HG02763 (cell line): ENCODE measurements at regions not wholly inside any gene's neighbourhood (a gene's known extent, or its start where the extent isn't known, plus 50 kb on each side); places are given as distances from the start of the nearest gene placed in this dataset.

Source experiments
- ATAC-seq: cut with Tn5 transposase; IDR thresholded peaks from one replicate; pipeline ENCODE4 v1.9.1; 2021; ENCODE audit warnings: mild to moderate bottlenecking, moderate library complexity; ENCODE audit not compliant: unreplicated experiment

GRCh38 chr5:117463881-117464570 is 889.4 kb upstream of the SEMA6A start:
- no peak for ATAC-seq

DNA sequence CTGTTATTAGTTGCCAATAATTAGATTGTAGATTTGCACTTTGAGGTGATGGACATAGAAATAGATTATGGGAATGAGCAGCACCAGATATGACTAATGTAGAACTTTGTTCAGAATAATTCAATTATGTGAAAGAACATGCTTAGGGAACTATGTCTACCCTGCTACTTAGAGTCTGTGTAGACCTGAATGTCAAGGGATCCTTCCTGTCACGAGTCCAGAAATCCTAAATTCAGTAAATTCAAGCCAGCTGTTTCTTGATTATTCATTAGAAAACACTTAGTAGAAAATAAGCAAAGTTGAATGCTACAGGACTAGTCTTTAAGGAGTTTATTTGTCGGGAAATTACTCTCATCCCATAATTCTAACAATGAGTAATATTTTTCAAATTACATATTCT is 887.3 kb upstream of the SEMA6A start:
- ATAC-seq: no peak

GRCh38 chr5:117461403-117461802 is 886.8 kb upstream of the SEMA6A start:
- peak; percentile 73 for ATAC-seq

GRCh38 chr5:117457656-117458055 is 883.0 kb upstream of the SEMA6A start:
- no peak for ATAC-seq

DNA sequence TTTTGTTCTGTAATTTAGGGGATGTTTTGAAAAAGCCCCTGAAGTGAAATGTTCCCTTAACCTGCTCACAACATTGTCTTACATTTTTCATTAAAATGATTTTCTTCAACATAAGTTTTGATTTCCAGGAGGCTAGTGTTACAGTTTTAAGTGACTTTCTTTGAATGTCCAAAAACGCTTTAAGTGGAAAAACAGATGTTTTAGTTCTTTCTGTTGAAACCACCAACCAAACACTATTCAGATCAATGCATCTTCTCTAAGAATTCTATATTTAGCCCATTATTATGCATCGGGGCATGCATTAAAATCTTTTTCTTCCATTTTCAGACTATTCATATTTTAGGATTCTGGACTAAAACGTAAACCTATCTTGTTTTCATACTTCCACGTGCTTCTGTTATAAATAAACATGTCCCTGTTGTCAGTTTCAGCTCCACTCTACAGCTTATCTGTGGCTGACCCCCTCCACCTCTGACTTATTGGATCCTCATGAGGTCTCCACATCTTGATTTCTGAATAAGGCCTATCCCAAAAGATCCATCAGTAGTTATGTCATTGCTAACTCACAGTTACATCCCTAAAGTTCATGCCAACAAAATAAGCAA is 882.3 kb upstream of the SEMA6A start:
- ATAC-seq: no peak

DNA sequence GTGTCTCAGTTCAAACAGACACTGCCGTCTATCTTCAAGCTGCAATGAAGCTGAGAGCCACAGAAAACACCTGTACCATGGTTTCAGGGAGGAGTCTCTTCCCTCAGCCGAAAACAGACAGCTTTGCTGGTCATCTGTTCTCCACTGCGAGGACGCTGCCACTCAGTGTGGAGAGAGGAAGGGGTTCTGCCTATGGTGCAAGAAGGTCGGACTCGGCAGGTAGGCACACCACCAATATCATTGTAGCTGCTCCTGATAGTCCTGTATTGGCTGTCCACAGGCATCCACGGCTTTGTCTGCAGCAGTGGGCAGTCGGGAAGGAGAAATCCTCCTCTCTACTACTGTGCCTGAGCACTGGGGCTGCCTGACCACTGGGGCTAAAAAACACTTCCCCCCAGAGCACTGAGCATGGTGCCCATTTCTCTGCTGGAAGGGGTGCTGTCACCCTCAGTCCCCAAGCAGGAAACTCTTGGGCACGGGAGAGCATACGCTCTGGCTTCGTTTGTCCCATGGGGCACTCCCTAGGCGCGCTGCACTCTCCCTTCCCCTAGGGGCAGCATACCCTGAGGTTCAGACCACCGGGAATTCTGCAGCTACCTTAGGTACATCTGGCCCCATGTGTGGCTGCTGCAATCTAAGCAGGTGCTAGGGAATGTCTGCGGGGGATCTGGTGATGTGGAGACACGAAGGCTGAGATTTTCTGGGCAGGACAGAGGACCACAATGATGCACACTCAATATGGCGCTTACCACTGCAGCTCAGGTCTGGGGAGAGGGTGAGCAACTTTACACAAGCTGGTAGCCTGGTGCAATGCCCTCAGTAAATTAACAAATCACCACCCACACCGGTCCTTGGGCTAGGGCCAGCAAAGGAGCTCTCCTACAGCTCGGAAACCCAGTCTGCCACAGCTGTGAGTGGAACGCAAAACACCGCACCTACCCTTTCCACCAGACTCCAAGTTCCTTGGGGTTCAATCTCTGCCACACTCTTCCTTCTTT is 880.9 kb upstream of the SEMA6A start:
- peak; percentile 25 for ATAC-seq

DNA sequence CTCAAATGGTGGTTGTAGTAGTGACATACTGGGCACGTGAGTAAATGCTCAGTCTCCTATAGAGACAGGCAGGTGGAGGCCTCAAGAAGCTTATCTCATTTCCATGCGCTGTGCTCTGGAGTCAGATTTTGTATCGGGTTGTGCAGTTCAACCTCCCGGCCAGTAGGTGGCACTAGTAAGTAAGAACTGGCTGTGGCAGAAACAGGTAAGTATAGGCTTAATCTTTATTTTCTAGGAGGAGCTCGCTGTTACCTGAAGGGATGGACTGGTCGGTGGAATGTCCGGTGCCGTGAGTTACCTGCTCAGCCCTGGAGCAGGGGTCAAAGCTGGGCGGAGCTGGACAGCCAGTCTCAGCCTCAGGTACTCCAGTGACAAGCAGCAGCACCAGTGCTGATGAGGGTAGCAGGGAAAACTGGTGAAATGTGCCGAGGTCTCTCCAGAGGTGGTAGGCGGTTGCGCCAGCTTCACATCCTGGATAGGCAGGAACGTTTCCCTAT is 880.1 kb upstream of the SEMA6A start:
- ATAC-seq: peak; percentile 90

GRCh38 chr5:117436846-117437245 is 862.2 kb upstream of the SEMA6A start:
- ATAC-seq: no peak

DNA sequence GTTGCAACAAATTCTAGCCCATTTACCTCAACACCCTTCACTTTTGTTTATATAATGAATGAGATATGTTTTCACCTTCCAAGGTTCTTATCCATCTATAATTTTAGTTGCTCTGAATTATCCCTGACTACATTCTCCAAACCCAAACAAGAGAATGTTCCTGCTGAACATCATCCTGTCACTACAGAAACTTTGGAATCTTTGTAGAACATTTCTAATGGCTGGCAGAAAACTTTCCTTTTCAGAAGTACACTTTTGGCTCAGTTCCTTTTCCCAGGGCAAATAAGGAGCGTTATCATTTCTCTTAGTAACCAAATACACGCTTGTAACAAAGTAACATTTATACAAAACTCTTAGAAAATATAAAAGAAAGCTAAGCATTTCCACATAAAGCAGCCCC is 860.6 kb upstream of the SEMA6A start:
- no peak for ATAC-seq

GRCh38 chr5:117434254-117434653 is 859.6 kb upstream of the SEMA6A start:
- no peak for ATAC-seq

- ATAC-seq: no peak
These were observed 859.2 kb upstream of the SEMA6A start for GRCh38 chr5:117433818-117434217.

DNA sequence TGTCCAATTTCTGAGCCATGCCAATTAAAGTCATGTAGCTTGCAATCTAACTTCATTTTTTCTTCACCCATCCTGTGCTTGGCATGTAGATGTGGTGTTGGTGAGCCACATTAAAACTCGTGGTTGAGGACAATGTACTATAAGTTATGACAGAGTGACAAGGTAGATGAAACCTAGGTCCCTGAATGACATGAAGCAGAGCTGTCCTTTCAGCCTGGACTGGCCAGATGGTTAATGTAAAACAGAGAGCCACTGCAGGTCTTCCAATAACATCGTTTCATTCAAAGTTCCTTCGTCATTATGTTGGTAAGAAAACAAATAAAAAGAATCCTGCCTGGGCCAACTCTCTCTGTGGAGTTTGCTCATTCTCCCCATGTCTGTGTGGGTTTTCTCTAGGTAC is 856.5 kb upstream of the SEMA6A start:
- ATAC-seq: no peak

DNA sequence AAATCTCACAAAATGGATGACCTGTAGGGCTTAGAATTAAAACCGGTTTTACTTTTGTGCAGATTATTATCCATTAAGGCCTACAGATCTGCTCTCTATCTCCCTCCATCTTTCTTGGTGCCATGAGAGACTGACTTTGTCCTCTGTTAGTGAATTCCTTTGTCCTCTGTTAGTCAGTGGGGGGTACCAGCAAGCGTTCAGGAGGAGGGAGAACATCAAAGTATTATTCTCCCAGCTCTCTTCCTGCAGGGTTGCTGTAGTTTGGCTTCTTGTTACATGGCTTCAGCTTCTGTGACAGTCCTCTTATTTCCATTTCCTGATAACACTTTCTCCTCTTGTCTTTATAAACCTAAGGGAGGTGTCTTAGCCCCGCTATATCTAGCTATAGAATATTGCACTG is 850.5 kb upstream of the SEMA6A start:
- no peak for ATAC-seq

- no peak for ATAC-seq
These were observed 849.9 kb upstream of the SEMA6A start for GRCh38 chr5:117424559-117424958.

DNA sequence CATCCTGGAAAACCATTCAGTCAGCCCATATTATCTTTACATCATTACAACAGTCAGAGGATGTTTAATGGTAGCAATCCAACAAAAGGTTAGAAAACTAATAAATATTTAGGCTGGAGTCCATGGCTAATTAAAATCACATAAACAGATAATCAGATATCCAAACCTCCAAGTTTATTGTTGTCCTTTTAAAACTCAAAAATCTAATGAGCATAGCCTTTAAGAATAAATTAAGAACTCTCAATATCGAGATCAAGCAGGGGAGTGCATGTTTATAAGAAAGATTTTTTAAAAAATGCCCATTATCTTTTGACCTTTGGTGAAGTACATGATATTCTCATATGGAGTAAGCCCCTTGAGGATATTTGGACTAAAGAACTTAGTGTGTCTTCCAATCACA is 842.9 kb upstream of the SEMA6A start:
- ATAC-seq: no peak

GRCh38 chr5:117414926-117415325 is 840.3 kb upstream of the SEMA6A start:
- no peak for ATAC-seq

GRCh38 chr5:117411701-117412100 is 837.1 kb upstream of the SEMA6A start:
- no peak for ATAC-seq

GRCh38 chr5:117405197-117405596 is 830.6 kb upstream of the SEMA6A start:
- no peak for ATAC-seq

- ATAC-seq: no peak
These were observed 820.0 kb upstream of the SEMA6A start for GRCh38 chr5:117394506-117395157.

- ATAC-seq: no peak
These were observed 818.5 kb upstream of the SEMA6A start for GRCh38 chr5:117393125-117393524.

GRCh38 chr5:117380316-117380715 is 805.7 kb upstream of the SEMA6A start:
- no peak for ATAC-seq
